8988T (cell line): ENCODE measurements at regions not wholly inside any gene's neighbourhood (a gene's known extent, or its start where the extent isn't known, plus 50 kb on each side); places are given as distances from the start of the nearest gene placed in this dataset.

Experiments
- DNase-seq: peaks from one replicate; pipeline ENCODE4 v3.0.0; 2011

DNA sequence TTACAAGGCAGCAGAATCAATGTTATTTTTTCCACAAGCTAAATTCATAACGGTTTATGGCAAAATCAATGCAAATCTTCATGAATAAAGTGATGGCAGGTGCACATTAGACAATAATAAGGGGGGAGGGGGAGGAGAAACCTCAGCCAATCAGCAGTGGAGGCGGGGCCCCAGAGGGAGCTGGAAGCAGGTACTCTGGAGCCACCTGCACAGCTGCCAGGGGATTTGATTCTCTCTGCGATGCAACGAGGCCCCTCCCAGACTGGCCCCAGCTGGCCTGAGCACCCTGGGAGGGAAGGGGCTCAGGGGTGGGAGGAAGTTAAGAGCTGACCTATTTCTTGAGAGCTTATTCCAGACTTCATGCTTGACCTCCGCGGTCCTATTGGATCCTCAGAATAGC is 127.8 kb upstream of the IGSF21 start:
- no peak for DNase-seq

DNA sequence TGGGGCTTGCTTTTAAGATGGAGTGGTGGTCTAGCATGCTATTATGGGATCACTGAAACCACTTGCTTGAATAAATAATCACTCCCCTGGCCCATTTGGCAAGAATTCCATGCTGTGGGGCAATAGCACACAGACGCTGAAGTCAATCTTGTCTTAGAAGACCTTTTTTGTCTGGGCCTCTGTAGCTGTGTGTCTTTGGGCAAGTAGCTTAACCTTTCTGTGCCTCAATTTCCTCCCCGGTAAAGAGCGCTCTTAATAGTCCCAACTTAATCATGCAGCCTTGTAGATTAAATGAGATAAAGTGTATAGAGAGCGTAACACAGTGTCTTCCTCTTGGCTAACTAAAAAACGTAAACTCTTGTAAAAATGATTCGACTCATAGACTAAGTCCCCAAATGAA is 125.4 kb upstream of the IGSF21 start:
- no peak for DNase-seq

DNA sequence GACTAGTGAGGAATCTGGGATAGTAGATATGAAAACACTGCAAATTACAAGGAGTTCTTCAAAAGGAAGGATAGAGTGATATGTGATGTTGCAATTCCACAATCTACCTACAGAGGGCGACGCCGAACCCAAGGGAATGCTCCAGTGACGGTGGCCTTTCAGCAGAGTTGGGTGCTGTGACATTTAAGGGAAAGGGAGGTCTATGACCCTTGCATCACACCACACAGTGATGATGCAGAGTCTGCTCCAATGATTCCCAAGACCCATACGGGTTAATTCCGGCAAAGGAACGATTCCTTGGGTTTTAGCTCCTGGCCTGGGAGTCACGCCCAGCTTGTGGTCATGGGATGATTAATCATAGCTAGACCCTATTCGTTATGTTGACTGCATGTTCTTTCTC is 123.0 kb upstream of the IGSF21 start:
- DNase-seq = no peak

DNA sequence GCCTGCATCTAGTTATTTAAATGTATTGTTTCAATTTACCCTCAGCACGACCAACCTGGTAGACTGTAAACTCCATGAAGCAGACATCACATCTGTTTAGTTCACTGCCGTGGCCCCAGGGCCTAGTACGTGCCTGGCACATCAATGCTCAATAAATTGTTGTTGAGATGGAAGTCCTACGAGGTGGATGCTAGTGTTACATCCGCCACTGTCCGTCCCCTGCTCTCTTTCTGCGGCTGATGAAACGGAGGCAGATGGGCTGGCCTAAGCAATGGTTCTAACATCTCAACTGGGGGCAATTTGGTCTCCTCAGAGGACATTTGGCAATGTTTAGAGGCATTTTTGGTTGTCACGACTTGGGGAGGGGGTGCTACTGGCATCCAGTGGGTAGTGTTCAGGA is 121.4 kb upstream of the IGSF21 start:
- no peak for DNase-seq

DNA sequence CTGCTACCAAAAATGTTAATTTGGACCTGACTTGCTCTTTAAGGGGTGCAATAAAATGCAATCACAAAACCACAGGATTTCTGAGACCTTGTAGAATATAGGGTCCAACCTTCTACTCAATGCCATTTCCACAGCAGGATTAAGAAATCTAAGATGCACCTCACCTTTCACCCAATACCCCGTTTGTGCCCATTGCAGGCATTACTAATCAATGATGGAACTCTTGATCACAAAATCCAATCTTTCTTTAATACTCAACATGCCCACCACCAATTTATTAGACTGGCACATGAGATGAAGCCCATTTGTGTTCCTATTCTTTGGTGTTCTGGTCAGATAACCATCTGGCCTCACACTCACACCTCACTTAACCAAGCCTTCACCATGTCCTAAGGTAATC is 117.2 kb upstream of the IGSF21 start:
- no peak for DNase-seq

DNA sequence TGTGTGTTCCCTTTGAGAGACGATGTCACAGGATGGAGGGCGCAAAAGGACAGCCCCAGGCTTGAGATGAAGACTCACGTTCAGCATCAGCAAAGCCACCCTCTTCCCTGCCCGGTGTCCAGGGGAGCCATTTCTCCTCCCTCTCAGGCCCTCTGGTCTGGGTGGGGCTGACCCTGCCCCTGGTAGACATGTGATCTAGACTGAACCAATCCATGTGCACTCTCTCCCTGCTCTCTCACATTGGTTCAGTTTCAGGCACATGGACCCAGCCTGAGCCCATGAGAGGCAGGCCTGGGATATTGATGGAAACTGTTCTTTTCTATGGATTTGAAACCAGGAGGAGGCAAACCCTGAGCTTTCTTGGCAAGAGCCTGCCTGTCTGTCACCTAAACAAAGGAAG is 115.6 kb upstream of the IGSF21 start:
- DNase-seq = no peak

DNA sequence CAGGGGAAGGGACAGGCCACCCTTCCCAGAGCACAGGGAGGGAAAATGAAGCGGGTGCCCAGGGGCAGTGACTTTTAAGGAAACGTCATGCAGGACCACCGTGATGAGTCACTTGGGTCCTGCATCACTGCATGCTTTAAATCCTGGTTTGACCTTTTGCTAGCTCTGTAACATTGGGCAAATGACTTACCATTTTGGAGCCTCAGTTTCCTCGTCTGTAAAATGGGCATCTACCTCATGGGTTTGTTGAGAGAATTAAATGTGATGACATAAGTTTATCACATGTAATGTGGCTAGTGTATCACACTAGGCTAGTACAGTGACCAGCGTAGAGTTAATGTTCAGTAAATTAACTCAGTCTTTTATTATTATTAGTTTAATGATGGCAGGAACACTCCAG is 114.8 kb upstream of the IGSF21 start:
- no peak for DNase-seq

DNA sequence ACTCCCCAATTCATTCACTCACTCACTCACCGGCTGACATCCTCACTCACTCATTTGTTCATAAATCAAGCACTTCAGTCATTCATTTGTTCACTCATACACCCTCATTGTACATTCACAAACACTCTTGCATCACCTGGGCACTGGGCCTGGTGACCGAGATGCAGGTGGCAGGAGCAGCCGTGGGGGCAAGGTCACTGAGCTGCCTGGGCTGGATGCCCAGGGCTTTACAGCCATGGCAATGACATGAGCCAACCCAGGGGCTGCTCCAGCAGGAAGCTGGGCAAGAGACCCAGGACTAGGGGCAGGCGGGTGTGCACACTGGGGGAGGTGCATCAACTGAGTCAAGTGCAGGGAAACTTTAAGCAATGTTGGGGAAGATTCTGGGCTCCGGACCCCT is 113.6 kb upstream of the IGSF21 start:
- no peak for DNase-seq

DNA sequence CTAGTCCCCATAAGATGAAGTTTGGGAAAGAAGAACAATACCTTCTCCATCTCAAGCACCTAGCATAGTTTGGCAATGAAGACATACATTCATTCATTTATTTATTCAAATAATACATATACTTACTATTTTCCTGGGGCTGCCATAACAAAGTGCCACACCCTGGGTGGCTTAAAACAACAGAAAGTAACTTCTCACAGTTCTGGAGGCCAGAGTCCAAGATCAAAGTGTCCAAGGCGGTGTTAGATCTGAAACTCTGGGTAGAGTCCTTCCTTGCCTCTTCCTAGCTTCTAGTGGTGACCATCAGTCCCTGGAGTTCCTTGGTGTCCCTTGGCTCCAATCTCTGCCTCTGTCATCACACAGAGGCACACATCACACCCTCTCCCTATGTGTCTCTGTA is 112.1 kb upstream of the IGSF21 start:
- no peak for DNase-seq

DNA sequence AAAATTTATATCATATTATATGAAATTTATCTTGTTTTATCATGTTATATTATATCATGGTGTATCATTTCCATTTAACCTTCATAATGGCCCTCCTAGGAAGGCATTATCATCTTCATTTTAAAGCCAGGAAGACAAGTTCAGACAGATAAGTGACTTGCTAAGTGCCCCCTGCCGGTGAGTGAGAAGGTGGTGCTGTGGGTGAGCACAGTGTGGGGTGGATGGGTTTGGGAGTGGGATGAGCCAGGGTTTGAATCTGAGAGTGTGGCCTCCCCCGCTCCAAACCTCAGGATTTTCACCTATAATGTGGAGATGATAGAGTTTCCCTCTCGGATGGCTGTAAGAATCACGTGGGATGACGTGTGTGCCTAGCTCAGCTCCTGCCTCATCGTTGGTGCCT is 108.7 kb upstream of the IGSF21 start:
- no peak for DNase-seq

DNA sequence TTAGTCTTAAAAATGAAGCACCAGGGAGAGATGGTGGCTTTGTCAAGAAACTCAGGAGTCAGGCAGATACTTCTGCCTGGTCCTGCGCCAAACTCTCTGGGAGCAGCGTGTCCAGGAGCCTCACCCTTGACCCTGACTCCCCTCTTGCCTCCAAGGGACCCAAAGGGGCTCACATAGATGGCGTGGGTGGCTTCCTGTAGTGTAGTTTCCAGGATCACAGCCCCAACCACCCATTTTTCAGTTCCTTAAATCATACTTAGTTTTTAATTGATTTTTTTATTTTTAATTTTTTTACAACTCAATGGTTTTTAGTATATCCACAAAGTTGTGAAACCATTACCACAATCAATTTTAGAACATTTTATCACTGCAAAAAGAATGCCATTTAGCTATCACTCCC is 107.7 kb upstream of the IGSF21 start:
- no peak for DNase-seq

DNA sequence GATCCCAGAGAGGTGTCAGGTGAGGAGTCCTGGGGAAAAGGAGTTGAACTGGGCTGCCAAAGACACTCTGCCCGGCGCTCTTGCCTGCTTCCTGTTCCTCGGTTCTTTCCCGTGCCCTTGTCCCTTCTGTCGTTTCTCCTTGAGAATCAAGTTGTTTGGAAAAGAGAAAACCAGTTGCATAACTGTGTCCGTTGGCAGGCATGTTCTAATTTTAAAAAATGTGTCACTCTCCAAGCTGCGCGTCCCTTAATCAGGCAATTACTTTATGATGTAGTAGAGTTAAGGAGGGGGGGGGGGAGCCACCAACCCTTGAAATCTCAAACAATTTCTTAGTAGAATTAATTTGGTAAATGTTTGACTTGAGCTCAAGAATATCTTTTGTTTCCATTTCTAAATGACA is 105.9 kb upstream of the IGSF21 start:
- no peak for DNase-seq

DNA sequence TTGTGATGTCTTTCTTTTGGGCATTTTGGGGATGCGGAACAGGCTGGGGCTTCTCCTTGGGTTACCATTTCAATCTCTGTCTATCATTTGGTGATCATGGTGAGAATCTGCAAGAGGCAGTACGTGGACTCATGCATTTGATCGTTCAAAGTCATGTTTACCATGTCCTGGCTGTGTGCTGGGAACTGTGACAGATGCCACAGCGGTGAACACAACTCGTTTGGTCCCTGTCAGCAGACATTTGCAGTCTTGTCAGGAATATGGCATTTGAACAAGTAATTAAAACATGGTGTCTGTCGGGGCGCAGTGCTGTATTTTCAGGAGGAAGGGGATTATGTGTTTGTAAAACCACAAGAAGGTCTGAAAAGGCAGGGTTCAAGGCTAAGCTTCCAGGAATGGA is 103.3 kb upstream of the IGSF21 start:
- no peak for DNase-seq

DNA sequence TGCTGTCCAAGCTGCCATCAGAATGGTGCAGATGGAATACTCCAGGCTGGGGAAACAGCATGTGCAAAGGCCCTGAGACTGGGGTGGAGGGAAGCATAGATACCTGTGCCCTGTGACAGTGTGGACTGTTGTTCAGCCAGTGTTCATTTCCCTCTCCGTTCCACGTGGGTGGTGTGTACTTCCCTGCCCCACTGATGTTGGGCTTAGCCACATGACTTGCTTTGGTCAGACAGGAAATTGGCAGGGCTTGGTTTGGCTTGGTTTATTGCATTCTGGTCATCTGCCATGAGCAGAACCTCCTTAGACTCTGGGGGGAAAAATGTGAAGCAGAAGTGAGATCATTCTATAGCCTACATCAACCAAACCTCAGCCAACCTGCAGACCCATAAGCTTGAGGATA is 102.4 kb upstream of the IGSF21 start:
- no peak for DNase-seq

DNA sequence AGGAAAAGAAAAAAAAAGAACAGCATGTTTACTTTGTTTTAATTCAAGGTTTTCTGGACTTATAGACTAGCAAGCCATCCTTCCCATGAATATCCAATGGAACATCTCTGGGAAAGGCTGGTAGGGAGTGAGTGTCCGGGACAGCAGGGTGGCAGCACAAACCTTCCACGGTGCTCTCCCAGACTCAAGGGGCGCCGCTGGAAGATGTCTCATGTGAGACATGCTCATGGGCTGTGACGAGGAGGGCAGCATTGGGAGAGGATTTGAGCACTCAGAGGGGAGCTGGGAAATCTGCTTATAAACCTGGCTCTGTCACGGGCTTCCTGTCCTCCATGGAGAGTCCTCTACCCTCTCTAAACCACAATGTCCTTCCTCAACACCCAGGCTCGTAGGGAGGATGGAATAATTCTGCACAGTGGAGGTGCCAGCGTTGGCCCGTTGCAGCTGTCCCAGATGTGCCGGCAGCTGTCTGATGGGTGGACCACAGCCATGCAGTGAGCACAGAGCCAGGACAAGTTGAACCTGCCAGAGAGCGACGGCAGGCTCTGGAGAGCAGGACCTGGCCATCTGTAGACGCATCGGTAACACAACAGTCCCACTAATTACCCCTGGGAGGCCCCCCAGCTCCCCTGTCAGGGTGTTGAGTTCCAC is 100.1 kb upstream of the IGSF21 start:
- DNase-seq = no peak

DNA sequence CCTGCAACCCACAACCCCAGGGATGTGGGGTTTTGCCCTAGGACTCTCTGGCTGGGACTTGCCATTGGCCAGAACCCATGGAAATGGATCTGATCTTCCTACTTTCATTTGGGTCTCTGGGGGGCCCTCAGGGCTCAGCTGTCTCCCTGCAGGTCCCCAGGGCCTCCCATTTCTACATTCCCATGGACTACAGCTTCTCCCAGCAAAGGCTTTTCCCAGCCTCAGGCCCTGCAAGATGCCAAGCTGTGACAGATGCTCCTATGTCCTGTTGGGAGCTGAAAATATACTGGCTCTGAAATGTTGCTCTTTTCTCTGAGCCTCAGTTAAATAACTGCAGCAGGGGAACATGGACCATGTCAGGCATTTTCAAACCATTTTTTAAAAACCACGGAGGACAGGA is 99.5 kb upstream of the IGSF21 start:
- DNase-seq = no peak

DNA sequence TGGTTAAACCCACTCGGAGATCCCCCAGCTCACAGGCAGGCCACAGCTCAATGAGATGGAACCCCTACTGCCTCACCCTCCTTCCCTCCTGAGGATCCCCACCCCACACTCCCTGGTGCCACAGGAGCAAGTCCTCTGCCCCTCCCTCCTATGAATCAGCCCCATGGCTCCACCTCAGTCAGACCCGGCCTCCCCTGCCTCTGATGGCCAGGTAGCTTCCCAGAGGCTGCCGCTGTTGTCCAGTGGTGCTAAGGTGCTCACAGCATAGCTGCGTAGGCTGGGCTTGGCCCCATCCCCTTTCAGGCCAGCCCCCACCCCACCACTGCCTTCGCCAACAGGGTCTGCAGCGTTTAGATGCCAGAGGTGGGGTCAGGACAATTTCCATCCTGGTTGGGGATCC is 98.5 kb upstream of the IGSF21 start:
- DNase-seq = no peak

DNA sequence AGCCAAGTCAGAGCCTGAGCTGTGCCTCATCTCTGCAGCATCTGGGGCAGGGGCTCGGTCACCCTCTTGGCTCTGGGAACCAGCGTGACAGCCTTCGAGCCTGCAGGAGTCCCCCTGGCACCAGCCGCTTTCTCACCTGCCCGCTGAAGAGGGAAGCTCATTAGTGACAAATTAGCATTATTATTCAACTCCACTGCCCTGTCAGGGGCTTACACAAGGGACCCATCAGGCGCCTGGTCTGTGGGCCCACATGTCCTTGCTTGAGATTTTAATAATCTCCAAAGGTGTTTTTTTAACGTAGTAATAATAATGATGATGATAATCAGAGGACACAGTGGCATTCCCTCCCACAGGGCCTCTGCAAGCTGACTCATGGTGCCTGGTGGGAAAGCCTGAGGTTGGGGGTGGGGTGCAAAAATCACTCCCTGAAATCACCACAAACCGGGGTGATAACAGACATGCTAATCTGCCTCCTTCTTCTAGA is 98.1 kb upstream of the IGSF21 start:
- DNase-seq = no peak

DNA sequence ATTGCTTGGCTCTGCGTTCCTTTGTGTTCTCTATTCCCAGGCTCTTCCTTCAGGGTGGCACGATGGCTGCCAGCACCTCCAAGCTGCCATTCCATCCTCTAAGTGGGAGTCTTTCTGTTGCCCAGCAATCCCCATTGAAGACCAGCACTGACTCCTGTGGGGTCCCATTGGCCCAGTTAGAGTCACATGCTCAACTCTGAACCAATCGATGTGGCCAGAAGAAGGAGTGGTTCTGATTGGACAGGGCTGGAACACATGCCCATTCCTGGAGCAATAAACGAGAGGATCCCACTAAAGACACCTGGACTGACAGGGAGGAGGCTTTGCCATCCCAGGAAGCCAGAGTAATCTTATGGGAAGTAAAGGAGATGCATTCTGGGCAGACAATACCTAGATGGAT is 97.2 kb upstream of the IGSF21 start:
- DNase-seq = no peak

DNA sequence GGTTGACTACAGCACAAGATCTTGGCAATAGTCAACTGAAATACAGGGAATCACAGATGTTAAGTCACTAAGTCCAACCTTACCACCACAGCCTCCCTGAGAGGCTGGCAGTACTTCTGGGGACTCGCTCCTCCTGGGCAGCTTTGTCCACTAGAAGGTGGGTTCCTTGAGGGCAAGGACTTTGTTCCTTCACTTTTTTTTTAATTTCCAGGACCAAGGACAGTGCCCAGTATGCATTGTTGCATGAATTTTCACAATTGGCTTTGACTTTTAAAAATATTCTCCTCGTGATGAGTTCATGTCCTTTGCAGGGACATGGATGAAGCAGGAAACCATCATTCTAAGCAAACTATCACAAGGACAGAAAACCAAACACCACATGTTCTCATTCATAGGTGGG is 96.7 kb upstream of the IGSF21 start:
- DNase-seq = no peak

DNA sequence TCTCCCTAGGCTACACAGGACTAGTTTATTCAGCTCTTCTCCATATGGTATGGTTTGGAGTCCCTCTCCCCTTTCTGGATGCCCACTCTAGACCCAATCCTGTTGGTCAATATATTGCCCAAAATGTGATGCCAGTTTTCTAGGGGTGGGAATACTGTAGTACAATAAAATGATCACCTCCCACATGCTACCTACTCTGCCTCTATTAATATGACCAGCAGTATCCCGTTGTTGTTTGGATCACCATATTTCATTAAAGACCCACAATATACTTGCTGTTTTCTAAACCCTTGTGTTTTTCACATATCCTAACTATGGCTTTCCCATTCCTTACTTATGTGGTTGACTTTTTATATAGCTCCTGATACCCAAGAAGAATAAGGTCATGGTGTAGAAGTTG is 95.9 kb upstream of the IGSF21 start:
- no peak for DNase-seq

DNA sequence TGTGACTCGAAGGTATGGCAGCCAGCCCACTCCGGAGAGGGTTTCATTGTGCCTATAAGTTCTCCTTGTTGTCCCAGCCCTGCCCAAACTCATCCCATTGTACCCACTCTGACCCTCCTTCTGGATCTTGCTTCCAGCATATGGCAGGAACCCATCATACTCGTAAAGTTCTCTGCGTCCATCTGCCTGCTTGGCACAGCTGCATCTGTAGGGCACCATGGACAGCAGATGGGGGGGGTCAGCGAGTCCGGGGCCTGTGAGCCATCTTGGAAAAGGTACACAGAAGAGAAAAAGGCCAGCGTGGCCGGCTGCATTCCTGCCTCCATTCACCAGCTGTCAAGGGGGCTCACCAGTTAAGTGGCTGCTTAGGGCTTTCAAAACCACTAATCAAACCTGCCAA is 94.9 kb upstream of the IGSF21 start:
- DNase-seq = no peak

DNA sequence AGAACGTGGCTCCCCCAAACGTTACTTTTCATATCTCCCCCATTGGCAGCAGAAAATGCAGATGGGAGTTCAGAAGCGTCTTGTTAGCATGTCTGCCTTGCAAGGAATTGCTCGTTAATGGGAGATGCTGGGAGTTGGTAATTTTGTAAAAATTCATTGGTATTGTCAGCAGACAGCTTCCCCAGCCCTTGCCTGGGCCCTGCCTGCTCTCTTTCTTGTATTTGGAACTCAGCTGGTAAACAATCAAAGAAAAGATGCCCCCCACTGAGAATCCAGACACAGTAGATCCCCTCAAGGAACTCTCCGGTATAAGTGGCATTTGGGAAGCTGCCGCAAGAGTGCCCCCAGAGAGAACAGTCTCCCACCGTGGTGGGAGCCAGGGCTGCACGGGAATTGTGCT is 94.4 kb upstream of the IGSF21 start:
- DNase-seq = no peak

DNA sequence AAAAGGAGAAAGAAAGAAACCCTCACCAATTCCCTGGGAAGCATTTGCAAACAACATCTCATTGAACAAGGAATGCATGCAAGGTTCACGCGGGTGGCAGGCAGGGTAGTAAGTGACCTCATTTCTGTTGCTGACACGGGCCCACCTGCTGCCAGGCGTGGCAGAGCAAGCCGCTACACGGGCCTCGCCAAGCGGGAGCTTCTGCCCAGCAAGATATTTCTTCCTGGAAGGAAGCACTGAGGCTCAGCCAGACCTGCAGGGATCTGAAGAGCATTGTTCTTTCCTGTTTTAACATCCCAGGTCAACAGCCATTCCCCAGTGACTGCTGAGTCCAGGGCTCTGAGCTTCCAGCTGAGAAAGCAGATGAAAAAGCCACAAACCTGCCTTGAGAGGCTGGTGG is 91.9 kb upstream of the IGSF21 start:
- DNase-seq = no peak

DNA sequence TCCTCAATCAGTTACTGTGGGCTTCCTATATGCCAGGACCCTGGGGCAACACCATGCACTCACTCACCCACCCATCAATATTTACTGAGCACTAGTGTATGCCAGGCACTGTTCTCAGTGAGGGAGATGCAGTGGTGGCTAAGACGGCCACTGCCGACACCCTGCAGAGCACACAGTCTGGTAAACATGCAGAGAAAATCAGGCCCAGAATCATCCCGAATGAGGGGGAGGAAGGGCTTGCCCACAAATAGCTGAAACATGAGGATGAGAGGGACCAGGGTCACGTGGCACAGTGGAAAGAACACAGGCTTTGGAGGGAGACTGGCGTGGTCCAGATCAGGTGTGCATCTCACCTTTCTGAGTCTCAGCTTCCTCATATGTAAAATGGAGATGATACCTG is 89.2 kb upstream of the IGSF21 start:
- no peak for DNase-seq
